Stomach (tissue), 8 donors: ENCODE measurements at regions not wholly inside any gene's neighbourhood (a gene's known extent, or its start where the extent isn't known, plus 50 kb on each side); places are given as distances from the start of the nearest gene placed in this dataset.

Experiments
- DNase-seq, 2 donors: peaks; one replicate each; pipeline versions ENCODE4 v3.0.0 to v3.0.0-alpha.2; 2013 to 2019
- H3K27ac ChIP-seq, 5 donors: fragments of 200-600 bp in 4 of 5; sonication (generic) in 4 of 5; one replicate each; pipeline ENCODE4 v1.5.1; 2013 to 2019; ENCODE audit warnings: mild to moderate bottlenecking in 1 of 5, moderate library complexity in 1 of 5
- H3K27me3 ChIP-seq, 3 donors: fragments of 200-600 bp; sonication (generic); one replicate each; pipeline ENCODE4 v1.5.1; 2017 to 2019; ENCODE audit warnings: mixed run types in 1 of 3
- H3K36me3 ChIP-seq, 4 donors: fragments of 200-600 bp; sonication (generic); 1 replicate in 3 of 4; 2 replicates in 1 of 4; pipeline ENCODE4 v1.5.1; 2016 to 2019
- H3K4me1 ChIP-seq, 4 donors: fragments of 200-600 bp; sonication (generic); one replicate each; pipeline ENCODE4 v1.5.1; 2016 to 2019
- H3K4me3 ChIP-seq, 4 donors: fragments of 200-600 bp; sonication (generic) in 3 of 4; one replicate each; pipeline ENCODE4 v1.5.1; 2016 to 2019; ENCODE audit warnings: mild to moderate bottlenecking in 1 of 4
- H3K9me3 ChIP-seq, 4 donors: fragments of 200-600 bp; sonication (generic); one replicate each; pipeline ENCODE4 v1.5.1; 2016 to 2019
- CTCF ChIP-seq, 7 experiments: fragments of 450-650 bp in 4 of 7; fragments of 200-600 bp in 3 of 7; sonication (generic) in 3 of 7; IDR thresholded peaks; one replicate each; pipeline ENCODE4 v1.5.1; 2016 to 2019; ENCODE audit warnings: antibody characterized with exemption in 7 of 7, control low read depth in 2 of 7, mild to moderate bottlenecking in 1 of 7
- EP300 ChIP-seq: sonication (generic); formaldehyde crosslinking; IDR thresholded peaks from one replicate; pipeline ENCODE4 v1.6.1; 2017; ENCODE audit warnings: antibody characterized with exemption
- POLR2A ChIP-seq, 4 donors: fragments of 450-650 bp; IDR thresholded peaks; one replicate each; pipeline ENCODE4 v1.6.1; 2016; ENCODE audit warnings: antibody characterized with exemption in 4 of 4, control low read depth in 2 of 4, mild to moderate bottlenecking in 1 of 4, moderate library complexity in 1 of 4
- POLR2AphosphoS5 ChIP-seq, 3 donors: sonication (generic); formaldehyde crosslinking; IDR thresholded peaks; one replicate each; pipeline ENCODE4 v1.6.1; 2016; ENCODE audit warnings: antibody characterized with exemption in 3 of 3
- whole genome bisulfite sequencing, 5 donors: extraction: QIAGEN DNeasy Blood & Tissue Kit in 3 of 5; methylation state at CpG; one replicate each; pipeline versions ENCODE4 v1.1.5 to v1.1.7; 2013 to 2018; 5-methylcytosine and 5-hydroxymethylcytosine counted together
- intact Hi-C: fragments of 100-400 bp; cut with DNase I; formaldehyde crosslinking; loops from one replicate; pipeline ENCODE4 v1.15.1; 2023; ENCODE audit warnings: low total_unique reads
- donor health status: healthy with polysubstance abuse.
- donor health status: Bipolar disorder and iron deficiency.
- donor health status: healthy.

- Histone ChIP-seq H3K4me3 (no peak overlapping the region), H3K4me1 (peaks cover 0 to 8% (median 3%) of the 10 kb centered on the region in 4 donors), H3K36me3 (no peaks in the 10 kb centered on the region), H3K9me3 (no peaks in the 10 kb centered on the region), H3K27me3 (no peaks in the 10 kb centered on the region), H3K27ac (no peak overlapping the region)
- TF ChIP-seq POLR2AphosphoS5 (IDR thresholded peaks at IDR 0.05) = no peak
- no peak for TF ChIP-seq POLR2A (IDR thresholded peaks at IDR 0.05)
- no peak for TF ChIP-seq EP300
- no peak for TF ChIP-seq CTCF (IDR thresholded peaks at IDR 0.05)
- WGBS, 5 donors = 79 to 84% (median 81%) methylated on average over 5 of the region's 5 CpGs
- DNase-seq = no peak
- intact Hi-C loops = no loop called here
These were observed 467.0 kb upstream of the AKR1E2 start for GRCh38 chr10:4359003-4359402.

- intact Hi-C loops = no loop called here
- no peak for DNase-seq
- no peak overlapping the region for H3K27ac ChIP-seq
These were observed 468.1 kb upstream of the AKR1E2 start for GRCh38 chr10:4357911-4358310.

GRCh38 chr10:4355350-4355749 lies 470.7 kb upstream of the AKR1E2 start:
- TF ChIP-seq POLR2AphosphoS5 (IDR thresholded peaks at IDR 0.05) (no peak), EP300 (no peak), POLR2A (IDR thresholded peaks at IDR 0.05) (no peak), CTCF (IDR thresholded peaks at IDR 0.05) (no peak)
- Histone ChIP-seq H3K27me3 (no peaks in the 10 kb centered on the region), H3K9me3 (no peaks in the 10 kb centered on the region), H3K4me3 (no peak overlapping the region), H3K4me1 (peaks cover 0 to 27% (median 15%) of the 10 kb centered on the region in 4 donors), H3K36me3 (no peaks in the 10 kb centered on the region), H3K27ac (no peak overlapping the region)
- DNase-seq = no peak
- intact Hi-C loops = no loop called here
- WGBS, 5 donors = 58 to 69% (median 68%) methylated on average over 1 of the region's 1 CpG

More at GRCh38 chr10:4357911-4358310, 468.1 kb upstream of the AKR1E2 start:
- H3K27me3 ChIP-seq = no peaks in the 10 kb centered on the region
- no peak for TF ChIP-seq POLR2AphosphoS5 (IDR thresholded peaks at IDR 0.05)
- no peak for TF ChIP-seq EP300
- no peak for TF ChIP-seq POLR2A (IDR thresholded peaks at IDR 0.05)
- TF ChIP-seq CTCF (IDR thresholded peaks at IDR 0.05) = no peak
- H3K4me3 ChIP-seq = no peak overlapping the region
- H3K36me3 ChIP-seq = no peaks in the 10 kb centered on the region
- no peaks in the 10 kb centered on the region for H3K9me3 ChIP-seq
- peaks cover 0 to 19% (median 12%) of the 10 kb centered on the region in 4 donors for H3K4me1 ChIP-seq

GRCh38 chr10:4354382-4354812 lies 471.6 kb upstream of the AKR1E2 start:
- H3K4me1 ChIP-seq = peaks cover 0 to 27% (median 15%) of the 10 kb centered on the region in 4 donors
- 54 to 67% (median 65%) methylated on average over 7 of the region's 7 CpGs for WGBS, 5 donors
- H3K9me3 ChIP-seq = no peaks in the 10 kb centered on the region
- no peak for TF ChIP-seq EP300
- H3K27me3 ChIP-seq = no peaks in the 10 kb centered on the region
- intact Hi-C loops = no loop called here
- no peak overlapping the region for H3K4me3 ChIP-seq
- no peaks in the 10 kb centered on the region for H3K36me3 ChIP-seq
- peak in 1 of 2 donors; percentile 22 for DNase-seq
- peak overlapping the region in 1 of 5 donors; percentile 3 for H3K27ac ChIP-seq

GRCh38 chr10:4353964-4354363 lies 472.0 kb upstream of the AKR1E2 start:
- DNase-seq = peak in 1 of 2 donors; percentile 56
- Histone ChIP-seq H3K4me3 (no peak overlapping the region), H3K36me3 (no peaks in the 10 kb centered on the region), H3K9me3 (no peaks in the 10 kb centered on the region), H3K27ac (peak overlapping the region in 1 of 5 donors; percentile 3), H3K4me1 (peaks cover 0 to 27% (median 15%) of the 10 kb centered on the region in 4 donors), H3K27me3 (no peaks in the 10 kb centered on the region)
- 0 to 8% (median 7%) methylated on average over 1 of the region's 1 CpG for WGBS, 5 donors
- TF ChIP-seq POLR2AphosphoS5 (IDR thresholded peaks at IDR 0.05) (no peak), POLR2A (IDR thresholded peaks at IDR 0.05) (no peak), CTCF (IDR thresholded peaks at IDR 0.05) (no peak), EP300 (no peak)
- intact Hi-C loops = no loop called here
